Panc1 (cell line): ENCODE measurements at regions not wholly inside any gene's neighbourhood (a gene's known extent, or its start where the extent isn't known, plus 50 kb on each side); places are given as distances from the start of the nearest gene placed in this dataset.

Experiments
- ATAC-seq: fragments of 200-7000 bp; cut with Tn5 transposase; 2 replicates; pipeline ENCODE4 v1.9.1; 2020; ENCODE audit warnings: mild to moderate bottlenecking, moderate library complexity
- BruUV-seq: library from RNA; stranded (reverse); fragments of 400-500 nt; replicated peaks from 2 replicates; lab custom pipeline; 2021; lab: Mats Ljungman, UMichigan
- CTCF ChIA-PET: fragments of 300-600 bp; sonication (Branson Sonifier 250); formaldehyde crosslinking; loops from one replicate; lab custom pipeline; 2022; ENCODE audit warnings: antibody characterized with exemption; lab: Charles Lee
- POLR2A ChIA-PET: fragments of 300-600 bp; sonication (Branson Sonifier 250); formaldehyde crosslinking; loops from one replicate; lab custom pipeline; 2022; ENCODE audit warnings: antibody characterized with exemption; lab: Charles Lee
- DNase-seq: peaks from one replicate; pipeline ENCODE4 v3.0.0-alpha.2; 2010; ENCODE audit warnings: low read depth, low spot score
- H3K27ac ChIP-seq: 2 replicates; pipeline ENCODE4 v1.5.1; 2011; ENCODE audit warnings: mild to moderate bottlenecking, low read length, inconsistent platforms
- H3K27me3 ChIP-seq: fragments of 200-500 bp; sonication (Bioruptor generic); 2 replicates; pipeline ENCODE4 v1.6.0; 2014; ENCODE audit warnings: low read length, inconsistent platforms; ENCODE audit not compliant: control insufficient read depth, insufficient read depth
- H3K36me3 ChIP-seq: fragments of 200-500 bp; sonication (Bioruptor generic); 2 replicates; pipeline ENCODE4 v1.5.1; 2014; ENCODE audit warnings: inconsistent platforms, mild to moderate bottlenecking, low read length, moderate library complexity; ENCODE audit not compliant: control insufficient read depth, insufficient read depth
- H3K4me1 ChIP-seq: 2 replicates; pipeline ENCODE4 v1.5.1; 2011; ENCODE audit warnings: inconsistent platforms, mild to moderate bottlenecking, low read length, moderate library complexity; ENCODE audit not compliant: control insufficient read depth, insufficient read depth
- H3K4me3 ChIP-seq, 2 experiments: 2 replicates each; pipeline ENCODE4 v1.5.1; 2011 to 2012; ENCODE audit warnings: low read depth in 2 of 2, low read length in 2 of 2, mild to moderate bottlenecking in 2 of 2, inconsistent platforms in 1 of 2, moderate library complexity in 1 of 2
- H3K9me3 ChIP-seq: fragments of 200-500 bp; sonication (Bioruptor generic); 2 replicates; pipeline ENCODE4 v1.5.1; 2014; ENCODE audit warnings: low read depth, mild to moderate bottlenecking, inconsistent platforms, low read length, moderate library complexity; ENCODE audit not compliant: control insufficient read depth, insufficient read depth
- CTCF ChIP-seq: fragments of 450-650 bp; IDR thresholded peaks from 2 replicates; pipeline ENCODE4 v1.5.1; 2017; ENCODE audit warnings: mild to moderate bottlenecking
- POLR2AphosphoS5 ChIP-seq: IDR thresholded peaks from 2 replicates; pipeline ENCODE4 v1.6.1; 2012; ENCODE audit warnings: mild to moderate bottlenecking, low read depth, low read length, moderate library complexity
- REST ChIP-seq, 2 experiments: IDR thresholded peaks; 2 replicates each; pipeline ENCODE4 v1.6.1; 2011 to 2012; ENCODE audit warnings: low read depth in 2 of 2, control low read depth in 1 of 2, low read length in 1 of 2, mild to moderate bottlenecking in 1 of 2, moderate library complexity in 1 of 2; ENCODE audit not compliant: insufficient read depth in 1 of 2
- SIN3A ChIP-seq: IDR thresholded peaks from 2 replicates; pipeline ENCODE4 v1.6.1; 2012; ENCODE audit warnings: low read depth, mild to moderate bottlenecking, low read length, moderate library complexity, borderline replicate concordance; ENCODE audit not compliant: insufficient read depth
- TCF7L2 ChIP-seq: IDR thresholded peaks from 2 replicates; pipeline ENCODE4 v1.6.1; 2011; ENCODE audit warnings: mild to moderate bottlenecking, low read depth, low read length, inconsistent platforms
- in situ Hi-C: cut with HindIII; loops from 2 replicates; pipeline ENCODE4 v1.10.0; 2016; ENCODE audit warnings: low sequenced_read_pairs, low pct_unique_long_range_greater_than_20kb
- intact Hi-C: fragments of 100-400 bp; cut with micrococcal nuclease; formaldehyde crosslinking; loops from one replicate; pipeline ENCODE4 v1.10.0; 2022; ENCODE audit not compliant: unreplicated experiment

GRCh38 chr5:121031491-121031890, 567.4 kb downstream of the PRR16 start:
- ChIA-PET POLR2A (no interaction called here), CTCF (no interaction called here)
- no peaks in the 10 kb centered on the region for H3K36me3 ChIP-seq
- no peaks in the 10 kb centered on the region for H3K4me1 ChIP-seq
- in situ Hi-C loops = no loop called here
- DNase-seq (no peak), ATAC-seq (no peak)
- no peaks in the 10 kb centered on the region for H3K9me3 ChIP-seq
- intact Hi-C loops = no loop called here
- no peaks in the 10 kb centered on the region for H3K27me3 ChIP-seq
- BruUV-seq = no TSS peak
- TF ChIP-seq TCF7L2 = no peak
- H3K4me3 ChIP-seq = no peak overlapping the region
- no peak overlapping the region for H3K27ac ChIP-seq

- Histone ChIP-seq H3K27me3 (no peaks in the 10 kb centered on the region), H3K36me3 (no peaks in the 10 kb centered on the region), H3K4me1 (no peaks in the 10 kb centered on the region), H3K9me3 (no peaks in the 10 kb centered on the region), H3K27ac (no peak overlapping the region), H3K4me3 (no peak overlapping the region)
- in situ Hi-C loops (no loop called here), intact Hi-C loops (no loop called here)
- DNase-seq = no peak
- no peak for ATAC-seq
- CTCF ChIA-PET = no interaction called here
- POLR2A ChIA-PET = interaction anchor here (0.6 kb wide), 1 partner anchor 155 kb away, joined by 3 read pairs; no protein-coding TSS in a partner anchor
- no TSS peak for BruUV-seq
- TF ChIP-seq CTCF = no peak
- no peak for TF ChIP-seq REST (IDR thresholded peaks at IDR 0.05; ENCODE audit: insufficient read depth in 1 of 2, low read depth in 2 of 2, low read length in 1 of 2)
- TF ChIP-seq TCF7L2 = no peak
- TF ChIP-seq POLR2AphosphoS5 = no peak
Observed at GRCh38 chr5:121033334-121033733, 569.2 kb downstream of the PRR16 start.

GRCh38 chr5:121038438-121038837, 574.3 kb downstream of the PRR16 start:
- CTCF ChIA-PET = no interaction called here
- no peak overlapping the region for H3K4me3 ChIP-seq
- POLR2A ChIA-PET = no interaction called here
- BruUV-seq = no TSS peak
- TF ChIP-seq TCF7L2 (no peak), CTCF (no peak), REST (IDR thresholded peaks at IDR 0.05; ENCODE audit: insufficient read depth in 1 of 2, low read depth in 2 of 2, low read length in 1 of 2) (no peak), SIN3A (no peak), POLR2AphosphoS5 (no peak)
- no peak overlapping the region for H3K27ac ChIP-seq
- no peaks in the 10 kb centered on the region for H3K27me3 ChIP-seq
- H3K9me3 ChIP-seq = no peaks in the 10 kb centered on the region
- DNase-seq = no peak
- ATAC-seq = no peak
- intact Hi-C loops = no loop called here
- H3K4me1 ChIP-seq = no peaks in the 10 kb centered on the region
- in situ Hi-C loops = no loop called here
- no peaks in the 10 kb centered on the region for H3K36me3 ChIP-seq
